ENCODE measurements at regions not wholly inside any gene's neighbourhood (a gene's known extent, or its start where the extent isn't known, plus 50 kb on each side); places are given as distances from the start of the nearest gene placed in this dataset.

DNA sequence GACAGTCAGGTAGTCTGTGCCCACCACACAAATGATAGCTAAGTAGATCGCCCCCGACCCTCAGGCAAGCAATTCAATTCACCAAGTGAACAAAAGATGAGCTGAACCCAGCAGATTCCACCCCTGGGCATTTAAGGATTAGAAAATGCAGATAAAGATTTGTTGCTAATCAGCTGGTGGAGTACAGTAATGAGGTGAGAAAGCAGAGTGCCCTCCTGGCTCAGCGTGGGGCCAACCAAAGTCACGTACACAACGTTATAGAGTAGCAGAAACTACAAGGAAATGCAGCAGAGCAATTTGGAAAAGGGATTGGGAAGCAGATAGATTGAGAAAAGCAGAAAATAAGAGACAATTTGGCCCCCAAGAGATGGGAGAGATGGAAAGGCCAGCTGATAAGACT, 91.2 kb downstream of the SOX9 start:
- DNase-seq: no peak

DNA sequence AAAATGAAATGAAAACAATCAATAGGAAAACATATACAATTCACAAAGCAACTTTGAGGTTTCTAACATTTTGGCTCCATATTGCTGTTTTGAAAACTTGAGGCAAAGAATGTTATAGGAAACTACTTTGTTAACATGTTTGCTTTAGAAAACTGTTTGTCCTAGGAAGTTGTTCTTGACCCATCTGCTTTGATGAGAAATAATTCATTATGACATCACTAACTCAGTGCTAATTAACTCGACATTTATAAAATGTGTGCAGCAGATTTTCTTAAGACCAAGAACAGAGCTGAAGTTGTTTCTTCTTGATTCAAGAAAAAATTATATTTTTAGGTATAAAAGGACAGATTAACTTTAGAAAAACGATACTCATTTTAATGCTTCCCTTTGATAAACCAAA, 94.7 kb downstream of the SOX9 start:
- DNase-seq: no peak

DNA sequence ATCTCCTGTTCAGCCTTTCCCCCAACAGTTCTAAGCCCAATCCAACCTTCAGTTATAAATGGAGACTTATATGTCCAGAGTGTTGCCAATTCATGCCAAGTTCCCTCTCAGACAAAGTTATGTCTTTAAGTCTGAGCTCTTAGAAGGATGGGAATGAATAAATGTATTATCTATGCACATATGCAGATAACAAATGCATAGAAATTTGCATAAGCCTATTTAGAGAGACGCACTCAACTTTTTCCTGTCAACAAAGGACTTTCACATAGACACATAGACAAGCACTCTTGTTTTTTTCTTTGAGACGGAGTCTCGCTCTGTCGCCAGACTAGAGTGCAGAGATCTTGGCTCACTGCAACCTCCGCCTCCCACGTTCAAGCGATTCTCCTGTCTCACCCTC, 95.1 kb downstream of the SOX9 start:
- no peak for DNase-seq

DNA sequence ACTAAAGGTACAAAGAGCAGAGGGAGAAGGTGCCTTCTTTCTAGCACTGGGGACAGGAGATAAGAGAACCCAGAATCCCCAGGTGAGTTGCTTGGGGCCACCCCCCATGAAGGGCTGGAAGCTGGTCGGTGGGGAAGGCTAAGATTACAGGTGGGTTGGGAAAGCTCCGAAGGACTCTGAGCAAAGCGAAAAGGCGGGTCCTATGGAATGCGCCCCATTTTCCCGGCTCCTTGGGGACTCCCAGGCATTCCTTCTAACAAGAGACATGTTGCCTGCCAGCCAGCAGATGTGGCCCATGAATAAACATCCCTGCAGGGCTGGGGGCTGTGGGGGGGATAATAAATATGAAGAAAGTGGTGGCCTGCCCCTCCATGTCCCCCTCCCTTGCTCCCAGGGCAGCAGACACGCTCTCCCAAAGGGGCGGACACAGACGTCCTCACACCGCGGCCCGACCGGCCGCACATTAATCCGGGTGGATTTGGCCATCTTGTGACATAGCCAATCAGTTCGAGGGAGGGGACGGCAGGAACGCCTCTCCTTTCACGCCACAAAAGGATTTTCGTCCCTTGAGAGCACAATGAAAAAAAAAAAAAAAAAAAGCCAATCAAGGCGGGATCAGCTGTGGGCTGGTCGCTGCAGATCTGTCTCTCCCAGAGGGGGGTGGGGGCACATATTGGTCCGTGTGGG, 98.5 kb downstream of the SOX9 start:
- DNase-seq: no peak

- no peak for DNase-seq
These were observed 99.1 kb downstream of the SOX9 start for GRCh38 chr17:72219824-72220493.

DNA sequence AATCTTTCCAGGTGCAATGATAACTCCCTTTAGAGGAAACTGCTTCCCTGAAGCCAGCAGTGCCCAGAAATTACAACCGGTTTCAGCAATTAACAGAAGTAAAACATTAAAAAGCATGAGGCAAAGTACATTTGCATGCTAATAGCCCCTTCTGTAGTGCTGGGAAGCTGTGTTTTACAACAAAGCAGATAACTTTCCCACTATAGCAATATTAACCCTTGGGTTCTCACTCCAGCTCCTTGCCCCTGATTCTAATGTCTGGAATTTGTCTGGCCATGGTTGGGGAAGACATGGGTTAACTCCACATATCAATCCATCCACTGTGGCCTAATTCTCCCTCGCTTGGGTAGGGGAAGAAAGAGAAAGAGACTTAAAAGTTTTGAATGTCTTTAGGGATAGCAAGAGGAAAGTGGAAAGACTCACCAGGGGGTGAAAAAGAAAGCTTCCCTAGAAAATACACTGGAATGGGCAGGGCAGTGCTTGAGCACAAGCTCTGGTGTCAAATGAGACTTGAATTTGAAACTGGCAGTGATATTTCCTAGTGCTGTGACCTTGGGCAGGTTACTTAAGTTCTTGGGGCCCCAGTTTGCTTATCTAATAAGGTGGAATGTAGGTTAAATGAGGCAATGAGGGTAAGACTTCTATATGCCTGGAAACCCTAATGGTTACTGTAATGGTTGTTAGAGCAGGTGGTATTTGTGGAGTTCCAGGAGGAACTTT, 102.0 kb downstream of the SOX9 start:
- no peak for DNase-seq

DNA sequence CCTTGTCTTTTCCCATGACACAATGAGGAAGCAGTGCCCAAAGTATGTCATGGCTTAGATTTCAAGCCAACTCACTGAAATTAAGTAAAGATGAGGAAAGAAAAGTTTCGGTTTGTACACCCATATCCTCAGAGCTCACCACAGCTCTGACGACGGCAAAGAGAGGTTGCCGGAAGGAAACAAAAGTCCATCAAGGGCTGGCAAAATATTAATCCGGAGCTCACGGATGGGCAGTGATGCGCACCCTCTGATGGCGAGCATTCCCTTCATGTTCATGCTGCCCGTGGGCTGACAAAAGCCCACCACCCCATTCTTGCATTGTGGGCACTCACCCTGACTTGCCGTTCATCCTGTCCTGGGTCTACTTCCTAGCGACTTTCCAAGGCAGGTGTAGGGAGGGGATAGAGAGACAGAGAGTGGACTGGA, 103.1 kb downstream of the SOX9 start:
- DNase-seq: no peak

DNA sequence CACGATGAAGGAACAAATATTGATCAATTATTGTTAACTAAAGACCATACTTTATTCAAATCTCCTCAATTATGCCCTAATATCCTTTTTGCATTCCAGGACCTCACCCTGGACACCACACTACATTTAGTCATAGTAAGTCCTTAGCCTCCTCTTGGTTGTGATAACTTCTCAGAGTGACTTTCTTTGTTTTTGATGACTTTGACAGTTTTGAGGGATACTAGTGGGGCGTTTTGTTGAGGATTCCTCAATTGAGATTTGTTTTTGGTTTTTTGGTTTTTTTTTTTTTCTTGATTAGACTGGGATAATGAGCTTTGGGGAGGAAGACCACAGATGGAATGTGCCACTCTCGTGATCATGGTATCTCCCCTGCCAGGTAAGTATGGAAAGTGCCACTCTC, 105.5 kb downstream of the SOX9 start:
- no peak for DNase-seq

DNA sequence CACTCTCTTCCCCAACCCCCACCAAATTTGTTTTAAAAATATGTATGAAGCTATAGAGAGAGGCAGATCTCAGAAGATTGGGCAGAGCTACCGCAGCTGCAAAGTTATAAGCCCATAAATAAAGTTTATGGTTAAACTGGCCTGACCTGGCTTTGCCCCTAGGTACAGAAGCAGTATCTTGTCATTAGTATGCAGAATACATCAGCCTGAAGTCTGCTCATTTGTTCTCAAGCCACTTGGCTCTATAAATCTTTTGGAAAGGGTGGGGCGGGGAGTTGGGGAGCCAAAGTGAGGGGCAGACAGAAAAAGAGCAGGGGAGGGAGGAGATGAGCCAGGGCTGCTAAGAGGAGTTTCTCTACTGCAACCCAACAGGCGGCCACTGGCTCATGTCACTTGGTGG, 113.2 kb downstream of the SOX9 start:
- DNase-seq: no peak

- DNase-seq: no peak
These were observed 114.2 kb downstream of the SOX9 start for GRCh38 chr17:72234985-72235384.

DNA sequence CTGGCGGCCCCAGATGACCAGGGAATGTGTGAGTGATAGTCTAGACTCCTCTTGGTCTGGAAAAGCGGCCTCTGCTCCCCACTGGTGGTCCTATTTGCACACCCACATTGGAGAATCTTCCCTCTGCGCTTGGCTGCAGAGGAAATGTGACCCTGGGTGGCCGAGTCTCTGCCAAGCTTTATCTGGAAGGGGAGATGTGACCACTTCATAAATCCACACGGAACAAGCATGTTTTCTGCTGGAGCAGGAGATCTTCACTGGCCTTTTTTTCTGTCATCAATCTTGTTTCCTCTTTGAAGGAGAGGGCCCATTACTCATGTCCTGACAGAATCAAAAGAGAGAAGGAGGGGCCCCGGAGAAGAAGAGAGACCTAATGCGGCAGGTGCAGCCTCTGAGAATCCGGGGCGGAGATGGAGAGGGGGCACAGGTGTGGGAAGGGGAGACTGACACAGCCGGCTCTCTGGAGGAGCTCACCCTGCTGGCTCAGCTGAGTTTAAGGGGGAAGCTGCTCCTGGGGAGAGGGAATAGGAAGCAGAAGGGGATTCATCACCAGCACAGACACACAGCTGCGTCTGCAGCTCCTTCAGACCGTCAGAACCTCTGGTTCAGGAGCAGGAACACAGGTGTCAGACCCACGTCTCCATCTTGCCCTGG, 116.3 kb downstream of the SOX9 start:
- DNase-seq: no peak

- DNase-seq: no peak
These were observed 117.4 kb downstream of the SOX9 start for GRCh38 chr17:72238157-72238673.

DNA sequence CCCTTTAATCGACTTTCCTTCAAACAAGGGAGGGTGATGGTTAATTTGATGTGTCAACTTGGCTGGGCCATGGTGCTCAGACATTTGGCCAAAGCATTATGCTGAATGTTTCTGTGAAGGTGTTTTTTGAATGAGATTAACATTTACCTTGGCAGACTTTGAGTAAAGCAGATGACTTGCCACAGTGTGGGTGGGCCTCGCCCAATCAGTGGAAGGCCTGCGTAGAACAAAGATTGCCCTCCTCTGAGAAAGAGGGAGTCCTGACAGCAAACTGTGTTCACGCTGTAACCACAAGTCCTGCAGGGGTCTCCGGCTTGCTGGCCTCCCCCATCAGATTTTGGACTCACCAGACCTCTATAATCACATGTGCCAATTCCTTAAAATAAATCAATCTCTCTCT, 118.7 kb downstream of the SOX9 start:
- DNase-seq: no peak

- no peak for DNase-seq
These were observed 119.5 kb downstream of the SOX9 start for GRCh38 chr17:72240333-72240732.

DNA sequence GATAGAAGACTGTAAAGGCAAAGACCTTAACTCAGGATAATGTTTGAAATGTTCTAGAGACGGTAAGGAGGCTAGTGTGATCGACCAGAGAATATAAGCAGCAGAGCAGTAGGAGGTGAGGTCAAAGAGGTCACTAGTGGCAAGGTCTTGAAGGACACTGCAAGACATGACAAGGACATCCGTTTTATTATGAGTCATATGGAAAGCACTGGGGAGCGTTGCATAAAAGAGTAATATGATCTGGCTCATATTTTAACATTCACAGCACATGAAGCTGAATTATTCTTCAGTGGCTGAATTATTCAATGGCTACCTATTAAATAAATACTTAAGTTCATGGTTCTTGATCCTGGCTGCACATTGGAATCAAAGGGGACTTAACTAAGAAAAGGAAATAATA, 123.7 kb downstream of the SOX9 start:
- no peak for DNase-seq

- DNase-seq: no peak
These were observed 124.1 kb downstream of the SOX9 start for GRCh38 chr17:72244956-72245355.

DNA sequence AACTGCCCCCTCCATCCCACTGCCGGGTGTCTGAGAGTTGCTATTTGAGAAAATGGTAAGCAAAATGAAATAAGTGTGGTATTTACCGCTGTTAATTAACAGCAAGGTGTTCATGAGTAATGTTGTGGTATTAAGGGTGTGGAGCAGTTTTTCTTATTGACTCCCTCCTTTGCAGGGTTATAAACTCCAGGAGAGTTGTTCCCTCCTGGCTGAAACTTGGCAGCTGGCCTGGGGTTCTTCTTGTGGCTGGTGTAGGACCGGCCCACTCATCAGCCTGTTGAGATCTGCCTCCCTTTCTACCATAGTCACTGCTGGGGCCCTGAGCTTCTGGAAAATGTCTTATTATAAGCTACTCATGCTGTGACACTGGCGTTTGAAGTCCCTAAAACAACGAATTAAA, 128.6 kb downstream of the SOX9 start:
- no peak for DNase-seq

DNA sequence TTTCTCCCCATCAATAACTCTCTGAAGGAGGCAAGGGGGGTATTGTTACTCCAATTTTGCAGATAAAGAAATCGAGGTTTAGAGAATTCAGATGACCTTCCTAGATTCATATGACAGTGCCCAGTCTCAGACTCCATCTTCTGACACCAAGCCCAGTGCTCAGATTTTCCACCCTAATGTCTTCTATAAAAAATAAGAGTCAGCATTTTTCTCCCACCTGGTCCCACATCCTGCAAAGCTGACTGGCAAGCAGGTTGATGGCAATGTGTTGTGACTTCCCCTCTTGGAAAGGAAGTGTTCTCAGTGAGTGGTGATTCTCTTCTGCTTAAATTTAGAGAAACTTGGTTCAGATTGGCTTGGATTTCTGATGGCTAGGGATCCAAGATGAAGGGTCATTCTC, 129.4 kb downstream of the SOX9 start:
- DNase-seq: no peak

DNA sequence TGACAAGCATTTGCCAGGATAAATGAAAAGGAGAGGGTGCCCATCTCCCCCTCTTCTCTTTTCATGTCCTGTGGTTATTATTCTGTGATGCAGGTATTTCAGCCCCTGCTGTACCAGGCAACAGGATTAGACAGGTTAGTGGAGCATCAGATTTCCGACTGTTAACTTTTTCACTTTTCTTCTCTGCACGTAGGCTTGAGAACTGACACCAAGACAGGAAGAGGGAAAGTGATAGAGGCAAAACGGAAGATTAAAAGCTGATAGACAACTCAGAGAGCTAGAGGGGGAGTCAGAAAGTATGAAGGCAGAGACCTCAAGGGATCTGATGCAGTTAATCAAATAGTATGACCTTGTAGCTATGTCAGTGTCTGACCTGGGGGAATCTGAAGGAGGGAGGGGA, 132.8 kb downstream of the SOX9 start:
- DNase-seq: no peak

- DNase-seq: no peak
These were observed 134.1 kb downstream of the SOX9 start for GRCh38 chr17:72254808-72255449.

- no peak for DNase-seq
These were observed 134.7 kb downstream of the SOX9 start for GRCh38 chr17:72255481-72255880.

- DNase-seq: no peak
These were observed 137.9 kb downstream of the SOX9 start for GRCh38 chr17:72258711-72259110.

DNA sequence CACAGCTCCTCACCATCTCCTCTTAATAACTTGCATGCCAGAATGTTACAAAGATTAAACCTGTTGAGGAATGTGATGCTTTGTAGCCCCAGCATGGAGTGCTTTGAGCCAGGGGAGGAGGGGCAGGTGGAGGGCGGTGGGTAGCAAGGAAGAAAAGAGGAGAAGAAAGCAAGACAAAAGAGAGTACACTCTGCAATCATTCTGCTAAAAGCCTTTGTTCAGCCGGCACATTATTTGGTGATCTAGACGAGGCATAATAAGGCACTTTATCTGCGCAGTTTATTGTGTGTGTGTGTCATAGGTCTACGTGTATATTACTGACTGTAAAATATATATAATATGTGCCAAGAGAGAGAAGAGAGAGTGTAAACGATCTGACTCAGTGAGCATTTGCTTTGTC, 139.1 kb downstream of the SOX9 start:
- no peak for DNase-seq
